ENCODE measurements at regions not wholly inside any gene's neighbourhood (a gene's known extent, or its start where the extent isn't known, plus 50 kb on each side); places are given as distances from the start of the nearest gene placed in this dataset.
"Not testable (repeated sequence)": the region's sequence is repeated elsewhere in the genome, so short reads cannot be mapped to it uniquely, and the experiment has no call there.

DNA sequence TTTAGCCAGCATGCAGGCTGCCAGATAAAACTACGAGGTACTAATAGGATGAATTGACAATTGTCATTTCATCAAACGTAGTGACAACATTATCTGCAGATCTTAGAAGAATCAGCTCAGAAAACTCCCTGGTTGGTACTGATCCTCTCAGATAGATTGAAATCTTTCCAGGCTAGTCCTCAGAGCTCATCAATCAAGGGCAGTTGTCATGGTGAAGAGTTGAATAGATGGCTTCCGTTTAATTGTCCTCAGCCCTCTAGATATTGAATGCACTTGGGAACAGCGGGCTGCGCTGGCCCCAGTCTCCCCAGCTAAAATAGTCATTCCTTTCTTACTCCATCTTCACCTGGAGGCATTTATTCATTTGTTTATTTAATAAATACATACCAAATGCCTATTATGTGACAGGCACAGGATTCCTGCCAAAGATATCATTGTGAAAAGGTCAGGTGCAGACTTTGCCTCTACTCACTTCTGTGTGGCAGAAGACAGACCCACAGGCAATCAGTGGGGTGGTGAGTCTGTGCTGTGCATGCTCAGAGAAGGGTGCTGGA lies 1081.6 kb downstream of the TYW1 start:
- POLR2A ChIA-PET (ENCODE audit: low non-redundant PET): no interaction called here
- H3K4me1 ChIP-seq (ENCODE audit: insufficient read depth, low read length, poor library complexity, severe bottlenecking): no peaks in the 10 kb centered on the region
- no peak overlapping the region for H3K4me3 ChIP-seq (ENCODE audit: low read depth, low read length, poor library complexity, severe bottlenecking)
- H3K9me3 ChIP-seq (ENCODE audit: low read depth, low read length, poor library complexity, severe bottlenecking): no peaks in the 10 kb centered on the region
- no TSS peak for BruUV-seq (replicated peaks)
- no peaks in the 10 kb centered on the region for H3K27me3 ChIP-seq (replicated peaks; ENCODE audit: insufficient read depth, low read depth, low read length, poor library complexity)
- H3K27ac ChIP-seq (ENCODE audit: low read depth, low read length, poor library complexity, severe bottlenecking): no peak overlapping the region
- TF ChIP-seq EZH2 (IDR thresholded peaks at IDR 0.05; ENCODE audit: borderline replicate concordance, low read depth, low read length, poor library complexity, severe bottlenecking): no peak
- TF ChIP-seq, protein P1, sequence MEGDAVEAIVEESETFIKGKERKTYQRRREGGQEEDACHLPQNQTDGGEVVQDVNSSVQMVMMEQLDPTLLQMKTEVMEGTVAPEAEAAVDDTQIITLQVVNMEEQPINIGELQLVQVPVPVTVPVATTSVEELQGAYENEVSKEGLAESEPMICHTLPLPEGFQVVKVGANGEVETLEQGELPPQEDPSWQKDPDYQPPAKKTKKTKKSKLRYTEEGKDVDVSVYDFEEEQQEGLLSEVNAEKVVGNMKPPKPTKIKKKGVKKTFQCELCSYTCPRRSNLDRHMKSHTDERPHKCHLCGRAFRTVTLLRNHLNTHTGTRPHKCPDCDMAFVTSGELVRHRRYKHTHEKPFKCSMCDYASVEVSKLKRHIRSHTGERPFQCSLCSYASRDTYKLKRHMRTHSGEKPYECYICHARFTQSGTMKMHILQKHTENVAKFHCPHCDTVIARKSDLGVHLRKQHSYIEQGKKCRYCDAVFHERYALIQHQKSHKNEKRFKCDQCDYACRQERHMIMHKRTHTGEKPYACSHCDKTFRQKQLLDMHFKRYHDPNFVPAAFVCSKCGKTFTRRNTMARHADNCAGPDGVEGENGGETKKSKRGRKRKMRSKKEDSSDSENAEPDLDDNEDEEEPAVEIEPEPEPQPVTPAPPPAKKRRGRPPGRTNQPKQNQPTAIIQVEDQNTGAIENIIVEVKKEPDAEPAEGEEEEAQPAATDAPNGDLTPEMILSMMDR (conservative IDR thresholded peaks at IDR 0.05; ENCODE audit: low read depth, low read length): no peak
- H3K36me3 ChIP-seq (ENCODE audit: insufficient read depth, low read length, poor library complexity, severe bottlenecking): no peaks in the 10 kb centered on the region
- no peak for DNase-seq (ENCODE audit: low spot score)
- CTCF ChIA-PET: no interaction called here
- intact Hi-C loops (cut with micrococcal nuclease; ENCODE audit: unreplicated experiment): no loop called here

DNA sequence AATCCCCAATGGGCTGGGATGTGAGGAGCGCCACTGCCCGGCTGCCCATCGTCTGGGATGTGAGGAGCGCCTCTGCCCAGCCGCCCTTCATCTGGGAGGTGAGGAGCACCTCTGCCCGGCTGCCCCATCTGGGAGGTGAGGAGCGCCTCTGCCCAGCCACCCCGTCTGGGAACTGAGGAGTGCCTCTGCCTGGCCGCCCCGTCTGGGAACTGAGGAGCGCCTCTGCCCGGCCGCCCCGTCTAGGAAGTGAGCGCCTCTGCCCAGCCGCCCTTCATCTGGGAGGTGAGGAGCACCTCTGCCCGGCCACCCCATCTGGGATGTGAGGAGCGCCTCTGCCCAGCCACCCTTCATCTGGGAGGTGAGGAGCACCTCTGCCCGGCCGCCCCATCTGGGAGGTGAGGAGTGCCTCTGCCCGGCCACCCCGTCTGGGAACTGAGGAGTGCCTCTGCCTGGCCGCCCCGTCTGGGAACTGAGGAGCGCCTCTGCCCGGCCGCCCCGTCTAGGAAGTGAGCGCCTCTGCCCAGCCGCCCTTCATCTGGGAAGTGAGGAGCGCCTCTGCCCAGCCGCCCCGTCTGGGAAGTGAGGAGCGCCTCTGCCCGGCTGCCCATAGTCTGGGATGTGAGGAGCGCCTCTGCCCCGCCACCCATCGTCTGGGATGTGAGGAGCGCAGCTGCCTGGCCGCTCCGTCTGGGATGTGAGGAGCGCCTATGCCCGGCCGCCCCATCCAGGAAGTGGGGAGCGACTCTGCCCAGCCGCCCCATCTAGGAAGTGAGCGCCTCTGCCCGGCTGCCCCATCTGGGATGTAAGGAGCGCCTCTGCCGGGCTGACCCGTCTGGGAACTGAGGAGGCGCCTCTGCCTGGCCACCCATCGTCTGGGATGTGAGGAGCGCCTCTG lies 1085.7 kb downstream of the TYW1 start:
- H3K27ac ChIP-seq (ENCODE audit: low read depth, low read length, poor library complexity, severe bottlenecking); BruUV-seq (replicated peaks); H3K36me3 ChIP-seq (ENCODE audit: insufficient read depth, low read length, poor library complexity, severe bottlenecking); intact Hi-C loops (cut with micrococcal nuclease; ENCODE audit: unreplicated experiment); H3K4me3 ChIP-seq (ENCODE audit: low read depth, low read length, poor library complexity, severe bottlenecking); CTCF ChIA-PET; DNase-seq (ENCODE audit: low spot score); H3K27me3 ChIP-seq (replicated peaks; ENCODE audit: insufficient read depth, low read depth, low read length, poor library complexity); H3K9me3 ChIP-seq (ENCODE audit: low read depth, low read length, poor library complexity, severe bottlenecking); POLR2A ChIA-PET (ENCODE audit: low non-redundant PET); H3K4me1 ChIP-seq (ENCODE audit: insufficient read depth, low read length, poor library complexity, severe bottlenecking): not testable (repeated sequence)

DNA sequence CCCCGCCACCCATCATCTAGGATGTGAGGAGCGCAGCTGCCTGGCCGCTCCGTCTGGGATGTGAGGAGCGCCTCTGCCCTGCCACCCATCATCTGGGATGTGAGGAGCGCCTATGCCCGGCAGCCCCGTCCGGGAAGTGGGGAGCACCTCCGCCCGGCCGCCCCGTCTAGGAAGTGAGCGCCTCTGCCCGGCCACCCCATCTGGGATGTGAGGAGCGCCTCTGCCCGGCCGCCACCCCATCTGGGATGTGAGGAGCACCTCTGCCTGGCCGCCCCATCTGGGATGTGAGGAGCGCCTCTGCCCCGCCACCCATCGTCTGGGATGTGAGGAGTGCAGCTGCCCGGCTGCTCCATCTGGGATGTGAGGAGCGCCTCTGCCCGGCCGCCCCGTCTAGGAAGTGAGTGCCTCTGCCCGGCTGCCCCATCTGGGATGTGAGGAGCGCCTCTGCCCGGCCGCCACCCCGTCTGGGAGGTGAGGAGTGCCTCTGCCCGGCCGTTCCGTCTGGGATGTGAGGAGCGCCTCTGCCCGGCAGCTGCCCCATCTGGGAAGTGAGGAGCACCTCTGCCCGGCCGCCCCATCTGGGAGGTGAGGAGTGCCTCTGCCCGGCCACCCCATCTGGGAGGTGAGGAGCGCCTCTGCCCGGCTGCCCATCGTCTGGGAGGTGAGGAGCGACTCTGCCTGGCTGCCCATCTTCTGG lies 1086.5 kb downstream of the TYW1 start:
- H3K4me1 ChIP-seq (ENCODE audit: insufficient read depth, low read length, poor library complexity, severe bottlenecking); BruUV-seq (replicated peaks); H3K9me3 ChIP-seq (ENCODE audit: low read depth, low read length, poor library complexity, severe bottlenecking); H3K4me3 ChIP-seq (ENCODE audit: low read depth, low read length, poor library complexity, severe bottlenecking); H3K27ac ChIP-seq (ENCODE audit: low read depth, low read length, poor library complexity, severe bottlenecking); POLR2A ChIA-PET (ENCODE audit: low non-redundant PET); H3K27me3 ChIP-seq (replicated peaks; ENCODE audit: insufficient read depth, low read depth, low read length, poor library complexity); DNase-seq (ENCODE audit: low spot score); H3K36me3 ChIP-seq (ENCODE audit: insufficient read depth, low read length, poor library complexity, severe bottlenecking); CTCF ChIA-PET; intact Hi-C loops (cut with micrococcal nuclease; ENCODE audit: unreplicated experiment): not testable (repeated sequence)

DNA sequence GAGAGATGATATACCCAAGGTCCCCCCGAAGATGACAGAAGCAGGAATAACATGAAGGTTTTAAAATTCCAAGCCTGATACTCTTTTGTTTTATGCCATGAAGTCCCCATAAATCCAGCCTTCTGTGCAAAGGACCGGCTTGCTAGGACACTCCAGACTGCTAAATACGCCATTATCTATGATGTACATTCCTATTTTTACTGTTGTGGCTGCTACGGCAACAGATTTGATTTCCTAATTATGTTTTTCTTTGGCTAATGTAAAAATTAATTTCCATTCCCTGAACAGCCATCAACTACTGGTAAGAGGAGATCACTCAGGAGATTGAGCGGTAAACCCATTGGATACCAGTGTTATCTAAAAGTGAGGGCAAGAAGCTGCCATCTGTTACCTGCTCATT lies 1090.8 kb downstream of the TYW1 start:
- no peak for TF ChIP-seq EZH2 (IDR thresholded peaks at IDR 0.05; ENCODE audit: borderline replicate concordance, low read depth, low read length, poor library complexity, severe bottlenecking)
- TF ChIP-seq, protein P1 (conservative IDR thresholded peaks at IDR 0.05; ENCODE audit: low read depth, low read length): no peak
- Histone ChIP-seq H3K4me3 (ENCODE audit: low read depth, low read length, poor library complexity, severe bottlenecking) (no peak overlapping the region), H3K36me3 (ENCODE audit: insufficient read depth, low read length, poor library complexity, severe bottlenecking) (no peaks in the 10 kb centered on the region), H3K9me3 (ENCODE audit: low read depth, low read length, poor library complexity, severe bottlenecking) (no peaks in the 10 kb centered on the region), H3K4me1 (ENCODE audit: insufficient read depth, low read length, poor library complexity, severe bottlenecking) (no peaks in the 10 kb centered on the region), H3K27ac (ENCODE audit: low read depth, low read length, poor library complexity, severe bottlenecking) (no peak overlapping the region), H3K27me3 (replicated peaks; ENCODE audit: insufficient read depth, low read depth, low read length, poor library complexity) (no peaks in the 10 kb centered on the region)
- ChIA-PET POLR2A (ENCODE audit: low non-redundant PET) (no interaction called here), CTCF (no interaction called here)
- no peak for DNase-seq (ENCODE audit: low spot score)
- intact Hi-C loops (cut with micrococcal nuclease; ENCODE audit: unreplicated experiment): no loop called here
- no TSS peak for BruUV-seq (replicated peaks)

Measured in A673 (cell line).